HEK293 (cell line): ENCODE measurements at regions not wholly inside any gene's neighbourhood (a gene's known extent, or its start where the extent isn't known, plus 50 kb on each side); places are given as distances from the start of the nearest gene placed in this dataset.

Source experiments
- KLF10 ChIP-seq: fragments of 450-650 bp; IDR thresholded peaks from 2 replicates; pipeline ENCODE4 v1.5.1; 2018; ENCODE audit warnings: missing biosample characterization, mild to moderate bottlenecking, missing genetic modification characterization
- PRDM10 ChIP-seq: fragments of 450-650 bp; formaldehyde crosslinking; IDR thresholded peaks from 2 replicates; pipeline ENCODE4 v1.5.1; 2016; ENCODE audit warnings: missing biosample characterization, missing genetic modification characterization
- RBAK ChIP-seq: fragments of 450-650 bp; formaldehyde crosslinking; IDR thresholded peaks from 2 replicates; pipeline ENCODE4 v1.5.1; 2016; ENCODE audit warnings: missing biosample characterization, missing genetic modification characterization
- SP2 ChIP-seq: fragments of 450-650 bp; formaldehyde crosslinking; IDR thresholded peaks from 2 replicates; pipeline ENCODE4 v1.5.1; 2016; ENCODE audit warnings: missing biosample characterization, missing genetic modification characterization
- SP3 ChIP-seq: fragments of 450-650 bp; formaldehyde crosslinking; IDR thresholded peaks from 2 replicates; pipeline ENCODE4 v1.5.1; 2016; ENCODE audit warnings: missing biosample characterization, missing genetic modification characterization
- ZBTB17 ChIP-seq: fragments of 450-650 bp; formaldehyde crosslinking; IDR thresholded peaks from 2 replicates; pipeline ENCODE4 v1.5.1; 2016; ENCODE audit warnings: missing biosample characterization, missing genetic modification characterization
- ZBTB8A ChIP-seq: fragments of 450-650 bp; formaldehyde crosslinking; IDR thresholded peaks from 2 replicates; pipeline ENCODE4 v1.5.1; 2016; ENCODE audit warnings: missing biosample characterization, missing genetic modification characterization
- ZNF138 ChIP-seq: fragments of 450-650 bp; formaldehyde crosslinking; IDR thresholded peaks from 2 replicates; pipeline ENCODE4 v1.5.1; 2016; ENCODE audit warnings: missing biosample characterization, missing genetic modification characterization, borderline replicate concordance
- ZNF184 ChIP-seq: fragments of 450-650 bp; IDR thresholded peaks from 2 replicates; pipeline ENCODE4 v1.5.1; 2018; ENCODE audit warnings: missing biosample characterization, mild to moderate bottlenecking, missing genetic modification characterization
- ZNF2 ChIP-seq: fragments of 450-650 bp; formaldehyde crosslinking; IDR thresholded peaks from 2 replicates; pipeline ENCODE4 v1.5.1; 2016; ENCODE audit warnings: missing biosample characterization, missing genetic modification characterization
- ZNF248 ChIP-seq: fragments of 450-650 bp; formaldehyde crosslinking; IDR thresholded peaks from 2 replicates; pipeline ENCODE4 v1.5.1; 2017; ENCODE audit warnings: missing biosample characterization, missing genetic modification characterization
- ZNF48 ChIP-seq: fragments of 450-650 bp; formaldehyde crosslinking; IDR thresholded peaks from 2 replicates; pipeline ENCODE4 v1.5.1; 2016; ENCODE audit warnings: missing biosample characterization, missing genetic modification characterization
- ZNF544 ChIP-seq: fragments of 450-650 bp; formaldehyde crosslinking; IDR thresholded peaks from 2 replicates; pipeline ENCODE4 v1.5.0; 2017; ENCODE audit warnings: missing biosample characterization, missing genetic modification characterization
- ZNF555 ChIP-seq: fragments of 450-650 bp; formaldehyde crosslinking; conservative IDR thresholded peaks from 2 replicates; pipeline ENCODE4 v1.5.1; 2017; ENCODE audit warnings: missing biosample characterization, mild to moderate bottlenecking, missing genetic modification characterization, inconsistent platforms
- ZNF558 ChIP-seq: fragments of 450-650 bp; formaldehyde crosslinking; IDR thresholded peaks from 2 replicates; pipeline ENCODE4 v1.5.1; 2016; ENCODE audit warnings: missing biosample characterization, missing genetic modification characterization
- ZNF777 ChIP-seq: fragments of 450-650 bp; formaldehyde crosslinking; IDR thresholded peaks from 2 replicates; pipeline ENCODE4 v1.5.1; 2017; ENCODE audit warnings: missing biosample characterization, missing genetic modification characterization, borderline replicate concordance
- ZSCAN23 ChIP-seq: fragments of 450-650 bp; formaldehyde crosslinking; IDR thresholded peaks from 2 replicates; pipeline ENCODE4 v1.5.1; 2016; ENCODE audit warnings: missing biosample characterization, missing genetic modification characterization
- TF ChIP-seq, protein P1 (sequence below): sonication (generic); formaldehyde crosslinking; IDR thresholded peaks from 2 replicates; pipeline ENCODE4 v1.8.1; 2022; ENCODE audit warnings: mild to moderate bottlenecking, moderate library complexity, missing genetic modification reagents
- TF ChIP-seq, protein P2 (sequence below): fragments of 450-650 bp; formaldehyde crosslinking; IDR thresholded peaks from 2 replicates; pipeline ENCODE4 v1.5.1; 2016; ENCODE audit warnings: missing biosample characterization, missing genetic modification characterization
- TF ChIP-seq, protein P3 (sequence below): fragments of 450-650 bp; formaldehyde crosslinking; IDR thresholded peaks from 2 replicates; pipeline ENCODE4 v1.5.1; 2016; ENCODE audit warnings: missing biosample characterization, missing genetic modification characterization, low read depth

GRCh38 chr3:182682263-182683241, 110.8 kb upstream of the ATP11B start (continued):
- TF ChIP-seq ZNF544, result no peak
- no peak for TF ChIP-seq ZBTB17
- TF ChIP-seq, protein P1, sequence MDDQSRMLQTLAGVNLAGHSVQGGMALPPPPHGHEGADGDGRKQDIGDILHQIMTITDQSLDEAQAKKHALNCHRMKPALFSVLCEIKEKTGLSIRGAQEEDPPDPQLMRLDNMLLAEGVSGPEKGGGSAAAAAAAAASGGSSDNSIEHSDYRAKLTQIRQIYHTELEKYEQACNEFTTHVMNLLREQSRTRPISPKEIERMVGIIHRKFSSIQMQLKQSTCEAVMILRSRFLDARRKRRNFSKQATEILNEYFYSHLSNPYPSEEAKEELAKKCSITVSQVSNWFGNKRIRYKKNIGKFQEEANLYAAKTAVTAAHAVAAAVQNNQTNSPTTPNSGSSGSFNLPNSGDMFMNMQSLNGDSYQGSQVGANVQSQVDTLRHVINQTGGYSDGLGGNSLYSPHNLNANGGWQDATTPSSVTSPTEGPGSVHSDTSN, result no peak
- no peak for TF ChIP-seq ZNF48
- no peak for TF ChIP-seq ZNF2 (tag by site-specific recombination)
- TF ChIP-seq, protein P2, sequence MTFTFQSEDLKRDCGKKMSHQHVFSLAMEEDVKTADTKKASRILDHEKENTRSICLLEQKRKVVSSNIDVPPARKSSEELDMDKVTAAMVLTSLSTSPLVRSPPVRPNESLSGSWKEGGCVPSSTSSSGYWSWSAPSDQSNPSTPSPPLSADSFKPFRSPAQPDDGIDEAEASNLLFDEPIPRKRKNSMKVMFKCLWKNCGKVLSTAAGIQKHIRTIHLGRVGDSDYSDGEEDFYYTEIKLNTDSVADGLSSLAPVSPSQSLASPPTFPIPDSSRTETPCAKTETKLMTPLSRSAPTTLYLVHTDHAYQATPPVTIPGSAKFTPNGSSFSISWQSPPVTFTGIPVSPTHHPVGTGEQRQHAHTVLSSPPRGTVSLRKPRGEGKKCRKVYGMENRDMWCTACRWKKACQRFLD (tag by site-specific recombination), result no peak
- no peak for TF ChIP-seq SP2 (tag by site-specific recombination)
- no peak for TF ChIP-seq RBAK
- no peak for TF ChIP-seq KLF10 (tag by site-specific recombination)
- no peak for TF ChIP-seq SP3 (tag by site-specific recombination)
- TF ChIP-seq, protein P3, sequence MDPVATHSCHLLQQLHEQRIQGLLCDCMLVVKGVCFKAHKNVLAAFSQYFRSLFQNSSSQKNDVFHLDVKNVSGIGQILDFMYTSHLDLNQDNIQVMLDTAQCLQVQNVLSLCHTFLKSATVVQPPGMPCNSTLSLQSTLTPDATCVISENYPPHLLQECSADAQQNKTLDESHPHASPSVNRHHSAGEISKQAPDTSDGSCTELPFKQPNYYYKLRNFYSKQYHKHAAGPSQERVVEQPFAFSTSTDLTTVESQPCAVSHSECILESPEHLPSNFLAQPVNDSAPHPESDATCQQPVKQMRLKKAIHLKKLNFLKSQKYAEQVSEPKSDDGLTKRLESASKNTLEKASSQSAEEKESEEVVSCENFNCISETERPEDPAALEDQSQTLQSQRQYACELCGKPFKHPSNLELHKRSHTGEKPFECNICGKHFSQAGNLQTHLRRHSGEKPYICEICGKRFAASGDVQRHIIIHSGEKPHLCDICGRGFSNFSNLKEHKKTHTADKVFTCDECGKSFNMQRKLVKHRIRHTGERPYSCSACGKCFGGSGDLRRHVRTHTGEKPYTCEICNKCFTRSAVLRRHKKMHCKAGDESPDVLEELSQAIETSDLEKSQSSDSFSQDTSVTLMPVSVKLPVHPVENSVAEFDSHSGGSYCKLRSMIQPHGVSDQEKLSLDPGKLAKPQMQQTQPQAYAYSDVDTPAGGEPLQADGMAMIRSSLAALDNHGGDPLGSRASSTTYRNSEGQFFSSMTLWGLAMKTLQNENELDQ (tag by site-specific recombination), result no peak
- no peak for TF ChIP-seq ZNF777 (tag by site-specific recombination)
- peak; percentile 31; the same call in 1 of the 2 replicates for TF ChIP-seq ZBTB8A (tag by site-specific recombination)
- no peak for TF ChIP-seq ZNF184
- no peak for TF ChIP-seq ZNF558 (tag by site-specific recombination)
- no peak for TF ChIP-seq ZSCAN23 (tag by site-specific recombination)
- TF ChIP-seq ZNF248 (tag by site-specific recombination), result no peak
- TF ChIP-seq ZNF138, result no peak
- TF ChIP-seq ZNF555 (tag by site-specific recombination), result no peak
- no peak for TF ChIP-seq PRDM10 (tag by site-specific recombination)
